ENCODE measurements at regions not wholly inside any gene's neighbourhood (a gene's known extent, or its start where the extent isn't known, plus 50 kb on each side); places are given as distances from the start of the nearest gene placed in this dataset.
"Not testable (repeated sequence)": the region's sequence is repeated elsewhere in the genome, so short reads cannot be mapped to it uniquely, and the experiment has no call there.

DNA sequence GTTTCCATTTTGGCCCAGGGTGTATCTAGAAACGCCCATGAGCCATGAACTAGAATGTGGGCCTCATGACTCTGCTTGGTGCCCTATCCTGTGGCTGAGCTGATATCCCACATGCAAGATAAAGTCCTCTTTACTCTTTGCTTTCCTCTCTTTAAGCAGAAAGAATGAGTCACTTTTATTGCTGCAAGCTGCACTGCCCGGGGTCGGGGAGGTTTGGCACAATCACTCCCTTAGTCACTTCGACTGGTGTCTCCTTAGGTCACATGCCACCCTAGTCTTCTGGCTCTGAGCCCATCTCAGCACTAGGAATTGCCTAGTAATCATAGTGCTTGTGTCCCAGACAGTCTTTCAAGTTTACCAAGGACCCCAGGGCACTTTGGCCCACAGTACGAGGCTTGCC lies 75.1 kb upstream of the CXorf66 start:
- intact Hi-C loops (cut with DNase I, micrococcal nuclease), result no loop called here
- Mint-ChIP-seq H3K27me3 (peaks cover 2% of the 10 kb centered on the region), H3K36me3 (ENCODE audit: low read depth) (no peaks in the 10 kb centered on the region), H3K27ac (no peak overlapping the region), H3K4me1 (no peaks in the 10 kb centered on the region), H3K9me3 (ENCODE audit: low read depth) (no peaks in the 10 kb centered on the region), H3K4me3 (no peak overlapping the region)
- POLR2A ChIA-PET, result no interaction called here
- CTCF ChIA-PET, result no interaction called here
- ATAC-seq (no peak), DNase-seq (no peak)

DNA sequence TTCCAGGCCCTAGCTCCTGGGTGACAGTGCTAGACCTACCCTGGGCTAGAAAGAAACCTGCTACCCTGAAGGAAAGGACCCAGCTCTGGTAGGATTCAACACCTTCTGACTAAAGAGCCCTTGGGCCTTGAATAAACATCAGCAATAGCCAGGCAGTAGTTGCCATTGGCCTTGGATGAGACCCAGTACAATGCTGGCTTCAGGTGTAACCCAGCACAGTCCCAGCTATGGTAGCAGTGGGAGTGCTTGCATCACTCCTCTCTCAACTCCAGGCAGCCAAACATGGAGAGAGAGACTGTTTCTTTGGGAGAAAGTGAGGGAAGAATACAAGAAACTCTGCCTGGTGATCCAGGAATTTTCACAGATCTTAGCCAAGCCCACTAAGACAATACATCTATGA lies 73.5 kb upstream of the CXorf66 start:
- H3K36me3 Mint-ChIP-seq (ENCODE audit: low read depth), result no peaks in the 10 kb centered on the region
- no peak overlapping the region for H3K4me3 Mint-ChIP-seq
- ChIA-PET POLR2A (no interaction called here), CTCF (interaction anchor here (0.6 kb wide), 1 partner anchor 1751 kb away, joined by 3 read pairs; no protein-coding TSS in a partner anchor)
- peaks cover 2% of the 10 kb centered on the region for H3K27me3 Mint-ChIP-seq
- ATAC-seq, result no peak
- DNase-seq, result no peak
- intact Hi-C loops (cut with DNase I, micrococcal nuclease), result no loop called here
- H3K9me3 Mint-ChIP-seq (ENCODE audit: low read depth), result no peaks in the 10 kb centered on the region
- H3K27ac Mint-ChIP-seq, result no peak overlapping the region
- H3K4me1 Mint-ChIP-seq, result no peaks in the 10 kb centered on the region

DNA sequence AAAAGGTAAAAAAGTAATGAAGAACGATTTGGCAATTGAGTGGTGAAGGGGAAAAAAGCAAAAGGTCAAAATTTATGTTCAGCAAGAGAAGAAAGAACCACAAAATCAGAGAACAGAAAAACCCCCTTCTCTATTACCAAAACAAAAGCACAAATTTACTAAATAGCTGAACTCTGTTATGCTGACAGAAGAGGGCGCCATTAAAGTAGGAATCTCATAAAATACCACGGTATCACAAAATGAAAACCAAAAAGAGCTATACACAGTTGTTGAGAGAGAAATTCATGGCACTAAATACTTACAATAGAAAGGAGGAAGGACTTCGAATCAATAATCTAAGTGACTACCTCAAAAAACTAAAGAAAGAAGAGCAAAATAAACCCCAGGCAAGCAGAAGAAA lies 69.6 kb upstream of the CXorf66 start:
- ChIA-PET CTCF (no interaction called here), POLR2A (no interaction called here)
- no peaks in the 10 kb centered on the region for H3K4me1 Mint-ChIP-seq
- no peak overlapping the region for H3K27ac Mint-ChIP-seq
- H3K9me3 Mint-ChIP-seq (ENCODE audit: low read depth), result no peaks in the 10 kb centered on the region
- H3K4me3 Mint-ChIP-seq, result no peak overlapping the region
- no peak for ATAC-seq
- peaks cover 4% of the 10 kb centered on the region for H3K27me3 Mint-ChIP-seq
- DNase-seq, result no peak
- H3K36me3 Mint-ChIP-seq (ENCODE audit: low read depth), result no peaks in the 10 kb centered on the region
- intact Hi-C loops (cut with DNase I, micrococcal nuclease), result no loop called here

DNA sequence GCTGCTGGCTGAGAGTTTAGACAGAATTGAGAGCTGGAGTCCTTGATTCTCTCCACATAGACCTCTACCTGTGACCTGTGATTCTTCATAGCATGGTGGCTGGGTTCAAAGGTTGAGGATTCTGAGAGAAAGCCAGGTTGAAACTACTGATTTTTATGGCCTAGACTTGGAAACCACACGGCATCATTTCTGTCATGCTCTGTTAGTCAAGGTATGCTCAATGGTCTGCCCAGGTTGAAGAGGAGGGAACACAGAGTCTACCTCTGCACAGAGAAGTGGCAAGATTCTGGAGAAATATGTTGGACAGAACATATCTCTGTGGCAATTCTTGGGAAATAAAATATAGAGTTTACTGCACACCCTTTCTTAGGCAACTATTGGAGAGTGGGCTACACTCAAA lies 57.2 kb upstream of the CXorf66 start:
- Mint-ChIP-seq H3K9me3 (ENCODE audit: low read depth) (no peaks in the 10 kb centered on the region), H3K27ac (no peak overlapping the region), H3K4me1 (no peaks in the 10 kb centered on the region), H3K36me3 (ENCODE audit: low read depth) (no peaks in the 10 kb centered on the region), H3K4me3 (no peak overlapping the region), H3K27me3 (no peaks in the 10 kb centered on the region)
- intact Hi-C loops (cut with DNase I, micrococcal nuclease), result no loop called here
- ChIA-PET CTCF (no interaction called here), POLR2A (no interaction called here)
- DNase-seq (no peak), ATAC-seq (no peak)

DNA sequence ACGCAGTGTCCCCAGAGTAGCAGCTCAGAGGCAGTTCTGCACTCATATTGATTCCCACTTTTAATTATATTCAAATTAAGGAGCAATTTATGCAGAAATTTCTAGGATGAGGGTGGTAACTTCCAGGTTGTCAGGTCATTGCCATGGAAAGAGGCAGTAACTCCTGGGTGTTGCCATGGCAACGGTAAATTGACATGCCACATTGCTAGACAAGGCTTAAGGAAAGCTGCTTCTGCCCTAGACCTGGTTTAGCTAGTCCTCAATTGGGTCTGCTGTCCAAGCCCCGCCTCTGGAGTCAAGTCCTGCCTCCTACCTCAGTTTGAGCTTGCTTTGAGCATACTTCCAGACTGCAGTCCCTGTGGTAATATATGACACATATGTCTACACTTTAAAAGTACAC lies 53.8 kb upstream of the CXorf66 start:
- H3K4me1 Mint-ChIP-seq; H3K4me3 Mint-ChIP-seq; H3K27ac Mint-ChIP-seq; CTCF ChIA-PET; H3K27me3 Mint-ChIP-seq; intact Hi-C loops (cut with DNase I, micrococcal nuclease); DNase-seq; POLR2A ChIA-PET; H3K9me3 Mint-ChIP-seq (ENCODE audit: low read depth); ATAC-seq; H3K36me3 Mint-ChIP-seq (ENCODE audit: low read depth): not testable (repeated sequence)
